Activated naive CD8-positive, alpha-beta T cell treated with anti-CD3 and anti-CD28 coated beads, Interleukin-2, amount 50 U/mL, for 16 hours (primary cell): ENCODE measurements at regions not wholly inside any gene's neighbourhood (a gene's known extent, or its start where the extent isn't known, plus 50 kb on each side); places are given as distances from the start of the nearest gene placed in this dataset.

Experiments used
- DNase-seq: peaks from one replicate; pipeline ENCODE4 v3.0.0-alpha.2; 2020; ENCODE audit warnings: low read depth, low spot score

DNA sequence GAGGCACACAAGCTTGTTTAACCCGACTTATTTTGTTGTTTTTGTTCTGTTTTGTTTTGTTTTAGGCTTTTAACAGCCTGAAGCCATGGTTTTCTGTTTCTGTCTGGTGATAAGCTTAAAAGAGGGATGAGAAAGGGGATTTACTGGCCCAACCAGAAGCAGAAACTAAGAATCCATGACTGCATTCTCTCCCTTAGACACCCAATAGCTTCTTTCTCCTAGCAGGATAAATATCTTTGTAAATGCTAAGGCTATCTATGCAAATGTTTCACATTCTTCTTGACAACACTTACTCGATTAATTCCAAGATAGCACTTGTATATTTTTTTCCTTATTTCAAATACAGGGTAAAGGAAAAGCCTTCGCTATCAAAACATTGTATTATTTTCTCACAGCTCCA is 53.7 kb upstream of the SMAD1 start:
- DNase-seq, result no peak

DNA sequence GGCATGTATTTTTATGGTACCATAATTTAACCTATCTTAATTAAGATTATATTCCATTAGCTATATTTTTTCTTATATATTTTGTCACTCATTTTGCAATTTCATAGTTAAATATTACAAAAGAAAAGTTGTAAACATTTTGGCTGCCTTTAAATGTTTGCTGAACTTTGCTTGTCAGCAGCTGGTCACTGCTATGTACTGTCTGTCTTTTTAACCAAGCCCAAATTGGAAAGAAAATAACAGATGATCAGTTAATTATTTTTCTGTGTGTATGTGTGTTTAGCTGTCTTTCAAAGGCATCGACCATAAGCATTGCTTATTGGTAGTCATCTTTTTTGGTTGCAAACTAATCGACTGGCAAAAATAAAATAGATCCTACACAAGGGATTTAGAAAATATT is 54.4 kb upstream of the SMAD1 start:
- no peak for DNase-seq

- DNase-seq, result no peak
These were observed 58.5 kb upstream of the SMAD1 start for GRCh38 chr4:145423017-145423708.

DNA sequence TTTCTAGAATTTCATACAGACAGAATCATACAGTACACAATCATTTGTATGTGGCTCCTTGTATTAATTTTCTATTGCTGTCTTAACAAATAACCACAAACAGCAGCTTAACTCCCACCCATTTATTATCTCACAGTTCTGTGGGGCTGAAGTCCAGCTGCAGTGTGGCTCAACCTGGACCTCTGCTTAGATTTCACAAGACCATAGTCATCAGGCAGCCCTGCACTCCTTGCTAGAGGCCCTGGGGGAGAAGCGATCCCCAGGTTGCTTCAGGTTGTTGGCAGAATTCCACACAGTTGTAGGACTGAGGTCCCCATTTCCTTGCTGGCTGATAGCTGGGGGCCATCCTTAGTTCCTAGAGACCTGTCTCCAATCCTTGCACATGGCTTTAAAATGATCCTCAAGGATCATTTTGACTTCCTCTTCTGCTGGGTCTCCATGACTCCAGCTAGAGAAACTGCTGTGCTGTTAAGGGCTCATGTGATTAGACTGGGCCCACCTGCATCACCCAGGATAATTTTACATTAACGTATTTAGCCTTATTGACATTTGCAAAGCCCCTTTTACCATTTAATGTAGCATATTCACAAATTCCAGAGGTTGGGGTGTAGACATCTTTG is 60.9 kb upstream of the SMAD1 start:
- DNase-seq, result no peak

DNA sequence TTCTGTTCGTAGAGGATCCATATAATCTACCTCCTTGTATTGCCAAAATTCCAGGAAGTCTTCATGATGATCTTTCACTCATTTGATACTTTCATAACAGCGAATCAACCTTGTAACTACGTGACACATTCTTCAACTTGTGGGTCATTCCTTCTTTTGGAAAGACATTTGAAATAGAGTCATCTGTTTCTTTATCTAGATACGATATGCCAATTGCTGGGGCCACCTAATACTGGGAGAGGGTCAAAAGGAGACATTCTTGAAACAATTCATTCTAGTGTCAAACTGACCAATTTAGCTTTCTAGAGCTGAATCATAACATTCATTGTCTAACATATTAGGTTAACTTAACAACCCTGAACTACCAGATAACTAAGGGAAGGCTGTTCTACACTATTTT is 62.9 kb upstream of the SMAD1 start:
- no peak for DNase-seq

GRCh38 chr4:145417348-145418130 is 64.1 kb upstream of the SMAD1 start:
- no peak for DNase-seq

- no peak for DNase-seq
These were observed 66.8 kb upstream of the SMAD1 start for GRCh38 chr4:145414841-145415240.

DNA sequence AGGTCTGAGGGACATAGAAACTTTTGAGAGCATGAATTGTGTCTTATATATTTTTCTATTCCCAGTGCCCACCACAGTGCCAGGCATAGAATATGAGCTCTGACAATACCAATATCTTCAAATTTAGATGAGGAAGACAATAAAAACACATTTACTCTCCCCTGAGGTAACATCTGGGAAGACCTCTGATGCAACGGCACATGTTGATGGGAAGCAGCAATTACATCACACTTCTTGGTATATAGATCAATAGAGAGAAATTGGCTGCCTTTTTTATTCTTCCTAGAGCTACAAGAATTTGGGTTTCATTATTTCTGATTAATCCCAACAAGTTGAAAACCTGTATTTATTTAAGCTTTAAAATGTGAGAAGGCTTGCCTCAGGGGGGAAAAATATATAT is 67.4 kb upstream of the SMAD1 start:
- no peak for DNase-seq

GRCh38 chr4:145406970-145407369 is 74.7 kb upstream of the SMAD1 start:
- DNase-seq, result no peak

DNA sequence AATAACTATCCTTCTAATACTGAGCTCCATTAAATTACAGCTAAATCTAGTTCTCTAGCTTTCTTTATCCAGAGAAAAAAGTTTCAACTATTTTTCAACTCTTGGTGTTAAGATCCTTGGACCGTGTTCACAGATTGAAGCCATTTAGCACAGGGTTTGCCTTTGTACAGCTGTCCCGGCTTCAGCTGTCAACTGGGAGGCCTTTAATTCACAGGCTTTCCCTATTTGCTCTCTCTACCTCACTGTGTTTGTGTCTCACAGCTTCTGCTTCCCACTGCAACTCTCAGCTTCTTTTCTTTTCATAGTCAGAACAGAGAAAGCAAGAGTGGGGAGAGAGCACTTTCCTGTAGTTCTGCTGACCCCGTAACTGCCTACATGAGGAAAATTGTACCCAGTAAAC is 76.9 kb upstream of the SMAD1 start:
- DNase-seq, result no peak

DNA sequence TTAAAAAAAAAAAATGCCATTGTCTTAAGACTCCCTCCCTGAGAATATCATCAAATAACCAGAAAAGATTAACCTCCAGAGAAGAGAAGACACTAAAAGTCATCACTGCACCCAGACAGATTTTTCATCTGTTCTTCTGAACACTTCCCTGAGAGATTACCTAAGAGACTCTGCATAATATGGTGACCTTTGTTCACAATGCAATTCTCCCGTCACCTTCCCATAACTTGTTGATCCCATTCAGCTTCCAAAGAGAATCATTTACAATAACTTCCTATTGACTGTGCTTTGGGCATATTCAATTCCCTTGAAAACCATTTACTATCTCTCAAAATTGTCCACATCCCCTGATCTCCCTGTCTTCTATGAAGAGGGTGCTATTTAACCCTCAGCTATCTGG is 85.1 kb upstream of the SMAD1 start:
- no peak for DNase-seq

DNA sequence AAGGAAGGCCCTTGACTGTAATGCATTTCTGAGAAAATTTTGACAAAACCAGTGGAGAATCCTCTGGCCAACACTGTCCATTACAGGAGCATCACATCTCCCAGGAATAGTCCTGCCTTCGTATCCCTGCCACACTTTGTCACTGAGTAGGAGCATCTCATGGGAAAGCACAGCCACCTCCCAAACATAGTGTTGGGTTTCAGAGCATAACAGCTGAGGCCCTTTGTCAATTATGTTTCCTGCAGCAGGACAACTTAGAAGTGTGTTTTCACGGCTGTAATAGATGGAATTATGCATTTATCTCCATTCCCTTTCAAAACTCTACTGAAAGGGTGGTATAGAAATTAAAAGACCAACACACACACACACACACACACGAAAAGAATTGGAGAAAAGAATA is 91.1 kb upstream of the SMAD1 start:
- DNase-seq, result no peak

DNA sequence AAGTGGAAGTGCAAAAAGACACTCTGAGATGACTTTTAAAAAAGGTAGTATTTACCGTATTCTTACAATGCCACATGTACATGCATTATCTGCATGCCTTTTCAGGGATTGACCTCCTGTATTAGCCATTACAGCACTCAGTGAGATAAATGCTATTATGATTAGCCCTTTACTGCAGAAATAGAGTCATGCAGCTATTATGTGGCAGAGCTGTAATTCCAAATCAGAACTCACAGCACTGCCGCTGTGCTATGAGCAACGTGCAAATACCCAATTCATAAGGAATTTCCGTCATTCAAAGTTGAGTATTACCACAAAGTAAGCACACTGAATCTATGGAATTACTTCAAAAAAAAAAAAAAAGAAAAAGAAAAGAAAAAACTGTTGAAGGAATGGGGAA is 92.1 kb upstream of the SMAD1 start:
- DNase-seq, result no peak

DNA sequence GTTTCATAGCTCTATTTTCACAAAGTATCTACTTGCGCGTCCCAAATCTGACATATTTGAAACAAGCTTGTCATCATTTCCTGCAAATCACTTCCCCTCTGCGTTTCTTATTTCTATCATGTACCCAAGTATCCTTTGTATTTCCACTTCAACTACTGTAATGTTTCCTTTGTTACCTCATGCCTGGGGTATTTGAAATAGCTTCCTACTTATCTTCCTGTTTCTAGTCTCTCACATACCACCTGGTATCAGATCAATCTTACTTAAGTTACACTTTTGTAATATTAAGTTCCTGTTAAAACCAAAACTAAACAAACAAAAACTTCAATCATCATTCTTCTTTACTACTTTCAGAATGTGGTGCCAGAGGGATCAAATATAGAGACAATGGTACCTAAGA is 93.6 kb upstream of the SMAD1 start:
- DNase-seq, result no peak

DNA sequence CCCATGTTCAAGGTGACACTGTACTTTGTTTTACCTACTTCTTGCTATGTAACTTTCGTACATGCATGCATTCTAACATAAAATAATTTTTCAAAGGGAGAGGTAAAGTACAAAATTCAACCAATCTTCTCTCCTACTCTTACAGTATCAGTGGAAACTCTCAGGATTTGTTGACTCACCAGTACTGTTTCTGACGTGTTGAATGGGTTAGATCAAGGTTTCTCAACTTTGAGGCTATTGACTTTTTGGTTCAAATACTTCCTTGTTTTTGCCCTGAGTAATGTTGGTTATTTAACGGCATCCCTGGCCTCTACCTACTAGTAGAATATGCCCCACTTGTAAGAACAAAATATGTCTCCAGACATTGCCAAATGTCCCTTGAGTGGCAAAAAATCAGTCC is 94.6 kb upstream of the SMAD1 start:
- no peak for DNase-seq

DNA sequence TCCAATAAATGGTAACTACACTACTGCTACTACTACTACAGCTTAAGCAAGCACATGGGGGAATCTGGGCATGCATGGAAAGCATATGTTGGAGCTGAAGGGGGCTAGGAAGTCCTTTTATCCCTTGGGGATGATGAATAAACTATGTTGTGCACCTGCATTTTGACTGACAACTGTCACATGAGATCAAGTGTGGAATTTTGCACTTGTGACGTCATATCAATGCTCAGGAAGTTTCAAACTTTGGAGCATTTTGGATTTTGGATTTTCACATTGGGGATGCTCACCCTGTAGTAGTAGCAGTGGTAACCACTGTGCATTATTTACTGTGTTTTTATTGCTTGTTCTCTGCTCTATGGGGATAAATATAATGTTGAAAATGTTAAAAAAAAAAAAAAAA is 100.5 kb upstream of the SMAD1 start:
- DNase-seq, result no peak

DNA sequence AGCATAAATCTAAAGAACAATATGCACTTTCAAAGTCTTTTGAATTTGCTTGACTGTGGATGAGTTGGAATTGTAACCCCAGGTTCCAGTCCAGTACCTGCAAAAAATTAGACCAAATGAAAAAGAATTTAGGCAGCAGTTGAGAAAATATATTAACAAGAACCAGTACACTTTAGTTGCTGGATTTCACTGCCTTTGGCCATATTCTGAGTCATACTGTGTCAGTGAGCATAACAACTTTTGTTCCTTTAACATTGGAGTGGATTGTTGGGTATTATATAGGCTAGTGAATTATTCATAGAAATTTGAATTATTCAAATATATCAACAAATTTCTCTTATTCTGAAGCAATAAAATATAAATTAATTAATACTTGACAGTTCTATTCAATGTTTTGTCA is 101.5 kb upstream of the SMAD1 start:
- no peak for DNase-seq

DNA sequence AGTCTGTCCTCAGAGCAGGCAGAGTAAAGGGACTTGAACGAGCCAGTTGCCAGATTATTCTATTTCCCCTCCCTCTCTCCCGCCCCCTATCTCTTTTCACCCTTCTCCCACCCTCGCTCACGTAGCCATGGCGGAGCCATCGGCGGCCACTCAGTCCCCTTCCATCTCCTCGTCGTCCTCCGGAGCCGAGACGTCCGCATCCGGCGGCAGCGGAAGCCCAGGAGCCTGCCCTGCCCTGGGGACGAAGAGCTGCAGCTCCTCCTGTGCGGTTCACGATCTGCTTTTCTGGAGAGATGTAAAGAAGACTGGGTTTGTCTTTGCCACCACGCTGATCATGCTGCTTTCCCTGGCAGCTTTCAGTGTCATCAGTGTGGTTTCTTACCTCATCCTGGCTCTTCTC is 106.2 kb upstream of the SMAD1 start:
- DNase-seq, result no peak

DNA sequence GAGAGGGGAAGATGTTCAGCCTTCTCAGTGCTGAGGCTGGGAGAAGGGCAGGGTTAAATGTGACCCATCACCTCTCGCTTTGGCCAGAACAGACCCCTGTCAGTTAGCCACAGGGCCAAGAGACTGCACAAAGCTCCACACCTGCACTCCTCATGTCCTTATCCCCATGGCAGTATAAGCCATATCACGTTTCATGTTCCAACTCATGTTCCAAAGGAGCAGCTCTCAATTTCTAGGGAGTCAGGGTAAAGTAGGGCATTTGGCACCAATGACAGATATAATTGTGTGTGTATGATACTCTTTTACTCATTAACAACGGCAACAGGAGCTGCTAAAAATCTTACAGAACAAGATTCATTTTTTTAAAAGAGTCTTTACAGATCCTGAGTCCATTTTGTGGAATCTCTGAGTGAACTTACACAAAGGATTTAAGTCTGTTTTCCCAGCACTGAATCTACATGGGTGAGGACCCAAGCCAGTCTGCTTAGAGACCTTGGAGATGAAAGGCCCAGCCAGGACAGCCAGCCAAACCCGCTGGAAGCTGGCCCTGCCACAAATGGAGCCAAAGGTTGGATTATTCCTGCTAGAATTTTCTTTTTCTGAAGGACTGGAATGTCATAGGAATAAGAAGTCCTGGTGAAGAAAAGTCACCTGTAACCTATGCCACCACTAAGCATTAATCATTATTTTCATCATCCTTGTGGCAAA is 129.1 kb upstream of the SMAD1 start:
- no peak for DNase-seq

DNA sequence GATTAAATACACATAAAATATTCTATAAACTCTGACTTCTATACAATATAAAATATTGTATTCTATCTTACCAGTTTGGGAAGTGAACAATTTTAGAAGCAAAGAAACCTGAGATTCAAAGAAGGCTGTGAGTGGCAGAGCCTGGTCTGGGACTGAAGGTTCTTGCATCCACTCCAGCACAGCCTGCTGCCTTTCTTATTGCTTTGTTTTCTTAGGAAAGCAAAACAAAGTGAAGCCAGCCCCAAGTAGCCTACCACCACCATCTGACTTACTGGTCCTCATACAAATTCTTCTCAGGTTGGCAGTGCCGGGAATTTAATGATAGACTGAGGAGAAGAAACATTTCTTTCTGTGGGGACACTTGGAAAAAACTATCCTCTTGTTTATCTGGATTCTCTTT is 129.7 kb upstream of the SMAD1 start:
- no peak for DNase-seq

DNA sequence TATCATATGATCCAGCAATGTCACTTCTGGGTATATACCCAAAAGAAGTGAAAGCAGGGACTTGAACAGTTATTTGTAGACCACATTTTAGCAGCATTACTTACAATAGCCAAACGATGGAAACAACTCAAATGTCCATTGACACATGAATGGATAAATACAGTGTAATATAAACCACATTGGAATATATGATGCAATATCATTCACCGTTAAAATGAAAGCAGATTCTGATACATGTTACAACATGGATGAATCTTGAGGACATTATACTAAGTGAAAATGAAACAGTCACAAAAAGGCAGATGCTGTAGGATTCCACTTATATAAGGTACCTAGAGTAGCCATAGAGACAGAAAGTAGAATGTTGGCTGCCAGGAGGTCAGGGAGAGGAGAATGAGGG is 130.5 kb upstream of the SMAD1 start:
- DNase-seq, result no peak

GRCh38 chr4:145348291-145348690 is 133.4 kb upstream of the SMAD1 start:
- no peak for DNase-seq
